ENCODE measurements at regions not wholly inside any gene's neighbourhood (a gene's known extent, or its start where the extent isn't known, plus 50 kb on each side); places are given as distances from the start of the nearest gene placed in this dataset.

GRCh38 chr5:158561562-158562190 lies 538.0 kb downstream of the EBF1 start:
- Histone ChIP-seq H3K4me3 (replicated peaks in 1 of 4; ENCODE audit: control extremely low read depth in 1 of 4, insufficient read depth in 1 of 4, low read depth in 3 of 4, low read length in 4 of 4) (no peak overlapping the region), H3K9me3 (ENCODE audit: control insufficient read depth, insufficient read depth, low read depth, low read length) (no peaks in the 10 kb centered on the region), H3K36me3 (ENCODE audit: control insufficient read depth, insufficient read depth, low read length) (no peaks in the 10 kb centered on the region), H3K4me2 (ENCODE audit: extremely low read depth, insufficient read depth, low read length) (no peak overlapping the region), H3K79me2 (ENCODE audit: control insufficient read depth, insufficient read depth, low read length) (no peaks in the 10 kb centered on the region), H3K27ac (ENCODE audit: insufficient read depth, low read length) (no peak overlapping the region), H3K4me1 (ENCODE audit: control insufficient read depth, extremely low read depth, insufficient read depth, low read length) (no peaks in the 10 kb centered on the region), H4K20me1 (ENCODE audit: control insufficient read depth, extremely low read depth, insufficient read depth, low read length) (no peaks in the 10 kb centered on the region), H2AFZ (ENCODE audit: low read length) (no peak overlapping the region), H3K27me3 (ENCODE audit: control insufficient read depth, insufficient read depth, low read length) (no peaks in the 10 kb centered on the region), H3K9ac (ENCODE audit: insufficient read depth, low read length) (no peak overlapping the region)
- TF ChIP-seq EZH2 (IDR thresholded peaks at IDR 0.05; ENCODE audit: low read length, missing control alignments), result no peak
- TF ChIP-seq, protein P1, sequence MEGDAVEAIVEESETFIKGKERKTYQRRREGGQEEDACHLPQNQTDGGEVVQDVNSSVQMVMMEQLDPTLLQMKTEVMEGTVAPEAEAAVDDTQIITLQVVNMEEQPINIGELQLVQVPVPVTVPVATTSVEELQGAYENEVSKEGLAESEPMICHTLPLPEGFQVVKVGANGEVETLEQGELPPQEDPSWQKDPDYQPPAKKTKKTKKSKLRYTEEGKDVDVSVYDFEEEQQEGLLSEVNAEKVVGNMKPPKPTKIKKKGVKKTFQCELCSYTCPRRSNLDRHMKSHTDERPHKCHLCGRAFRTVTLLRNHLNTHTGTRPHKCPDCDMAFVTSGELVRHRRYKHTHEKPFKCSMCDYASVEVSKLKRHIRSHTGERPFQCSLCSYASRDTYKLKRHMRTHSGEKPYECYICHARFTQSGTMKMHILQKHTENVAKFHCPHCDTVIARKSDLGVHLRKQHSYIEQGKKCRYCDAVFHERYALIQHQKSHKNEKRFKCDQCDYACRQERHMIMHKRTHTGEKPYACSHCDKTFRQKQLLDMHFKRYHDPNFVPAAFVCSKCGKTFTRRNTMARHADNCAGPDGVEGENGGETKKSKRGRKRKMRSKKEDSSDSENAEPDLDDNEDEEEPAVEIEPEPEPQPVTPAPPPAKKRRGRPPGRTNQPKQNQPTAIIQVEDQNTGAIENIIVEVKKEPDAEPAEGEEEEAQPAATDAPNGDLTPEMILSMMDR (conservative IDR thresholded peaks at IDR 0.05 in 1 of 2, IDR thresholded peaks at IDR 0.05 in 1 of 2; ENCODE audit: low read depth in 1 of 2, low read length in 2 of 2), result no peak
- DNase-seq (ENCODE audit: low read depth in 2 of 2), result no peak

DNA sequence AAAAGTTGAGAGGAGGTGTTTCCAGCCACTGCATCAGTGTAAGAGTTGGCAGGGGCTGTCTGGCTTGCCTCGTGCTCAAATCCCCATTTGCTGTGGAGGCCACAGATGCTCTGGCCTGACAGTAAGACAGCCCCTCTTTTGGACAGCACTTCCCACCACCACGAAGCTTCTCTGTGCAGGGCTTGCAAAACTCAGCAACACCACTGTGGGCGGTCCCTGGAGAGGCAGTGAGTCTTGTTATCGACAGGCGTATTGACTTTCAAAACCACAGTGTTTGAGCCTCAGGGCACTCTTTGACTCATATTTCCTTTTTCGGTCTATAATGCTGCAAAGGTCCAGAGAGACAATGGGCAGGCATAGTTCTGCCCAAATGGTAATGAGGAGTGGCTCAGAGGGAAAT lies 539.5 kb downstream of the EBF1 start:
- H4K20me1 ChIP-seq (ENCODE audit: control insufficient read depth, extremely low read depth, insufficient read depth, low read length), result no peaks in the 10 kb centered on the region
- H3K36me3 ChIP-seq (ENCODE audit: control insufficient read depth, insufficient read depth, low read length), result no peaks in the 10 kb centered on the region
- H2AFZ ChIP-seq (ENCODE audit: low read length), result no peak overlapping the region
- no peaks in the 10 kb centered on the region for H3K27me3 ChIP-seq (ENCODE audit: control insufficient read depth, insufficient read depth, low read length)
- no peak overlapping the region for H3K4me3 ChIP-seq (replicated peaks in 1 of 4; ENCODE audit: control extremely low read depth in 1 of 4, insufficient read depth in 1 of 4, low read depth in 3 of 4, low read length in 4 of 4)
- H3K9me3 ChIP-seq (ENCODE audit: control insufficient read depth, insufficient read depth, low read depth, low read length), result no peaks in the 10 kb centered on the region
- H3K9ac ChIP-seq (ENCODE audit: insufficient read depth, low read length), result no peak overlapping the region
- no peak for DNase-seq (ENCODE audit: low read depth in 2 of 2)
- no peaks in the 10 kb centered on the region for H3K79me2 ChIP-seq (ENCODE audit: control insufficient read depth, insufficient read depth, low read length)
- H3K27ac ChIP-seq (ENCODE audit: insufficient read depth, low read length), result no peak overlapping the region
- no peak for TF ChIP-seq EZH2 (IDR thresholded peaks at IDR 0.05; ENCODE audit: low read length, missing control alignments)
- no peak overlapping the region for H3K4me2 ChIP-seq (ENCODE audit: extremely low read depth, insufficient read depth, low read length)
- H3K4me1 ChIP-seq (ENCODE audit: control insufficient read depth, extremely low read depth, insufficient read depth, low read length), result no peaks in the 10 kb centered on the region

DNA sequence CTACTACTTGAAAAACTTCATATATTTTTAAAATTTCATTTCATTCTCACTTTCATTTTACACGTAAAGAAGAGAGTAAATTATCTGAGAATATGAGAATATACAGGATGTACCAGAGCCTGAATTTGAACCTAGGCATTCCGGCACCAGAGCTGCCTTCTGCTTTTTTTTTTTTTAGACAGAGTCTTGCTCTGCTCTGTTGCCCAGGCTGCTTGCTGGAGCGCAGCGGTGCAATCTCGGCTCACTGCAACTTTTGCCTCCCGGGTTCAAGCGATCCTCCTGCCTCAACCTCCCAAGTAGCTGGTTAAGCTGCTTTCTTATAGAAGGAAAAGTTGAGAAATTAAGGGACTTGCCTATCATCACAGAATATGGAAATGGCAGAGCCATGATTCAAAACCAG lies 540.1 kb downstream of the EBF1 start:
- no peak overlapping the region for H3K4me3 ChIP-seq (replicated peaks in 1 of 4; ENCODE audit: control extremely low read depth in 1 of 4, insufficient read depth in 1 of 4, low read depth in 3 of 4, low read length in 4 of 4)
- TF ChIP-seq, protein P1 (conservative IDR thresholded peaks at IDR 0.05 in 1 of 2, IDR thresholded peaks at IDR 0.05 in 1 of 2; ENCODE audit: low read depth in 1 of 2, low read length in 2 of 2), result no peak
- TF ChIP-seq EZH2 (IDR thresholded peaks at IDR 0.05; ENCODE audit: low read length, missing control alignments), result no peak
- H4K20me1 ChIP-seq (ENCODE audit: control insufficient read depth, extremely low read depth, insufficient read depth, low read length), result no peaks in the 10 kb centered on the region
- H3K36me3 ChIP-seq (ENCODE audit: control insufficient read depth, insufficient read depth, low read length), result no peaks in the 10 kb centered on the region
- H3K4me2 ChIP-seq (ENCODE audit: extremely low read depth, insufficient read depth, low read length), result no peak overlapping the region
- H3K27ac ChIP-seq (ENCODE audit: insufficient read depth, low read length), result no peak overlapping the region
- no peaks in the 10 kb centered on the region for H3K4me1 ChIP-seq (ENCODE audit: control insufficient read depth, extremely low read depth, insufficient read depth, low read length)
- H3K9me3 ChIP-seq (ENCODE audit: control insufficient read depth, insufficient read depth, low read depth, low read length), result no peaks in the 10 kb centered on the region
- DNase-seq (ENCODE audit: low read depth in 2 of 2), result no peak
- H3K79me2 ChIP-seq (ENCODE audit: control insufficient read depth, insufficient read depth, low read length), result no peaks in the 10 kb centered on the region
- no peak overlapping the region for H3K9ac ChIP-seq (ENCODE audit: insufficient read depth, low read length)
- no peak overlapping the region for H2AFZ ChIP-seq (ENCODE audit: low read length)
- H3K27me3 ChIP-seq (ENCODE audit: control insufficient read depth, insufficient read depth, low read length), result no peaks in the 10 kb centered on the region
